HG03139 (cell line): ENCODE measurements at regions not wholly inside any gene's neighbourhood (a gene's known extent, or its start where the extent isn't known, plus 50 kb on each side); places are given as distances from the start of the nearest gene placed in this dataset.
"Not testable (repeated sequence)": the region's sequence is repeated elsewhere in the genome, so short reads cannot be mapped to it uniquely, and the experiment has no call there.

Experiments used
- ATAC-seq: cut with Tn5 transposase; IDR thresholded peaks from one replicate; pipeline ENCODE4 v1.9.1; 2021; ENCODE audit not compliant: unreplicated experiment

- ATAC-seq, result no peak
These were observed 1374.6 kb downstream of the FSCB start for GRCh38 chr14:43132441-43132840.

GRCh38 chr14:43128429-43128828 lies 1378.7 kb downstream of the FSCB start:
- not testable (repeated sequence) for ATAC-seq

GRCh38 chr14:43127874-43128273 lies 1379.2 kb downstream of the FSCB start:
- ATAC-seq, result not testable (repeated sequence)

GRCh38 chr14:43123544-43123943 lies 1383.5 kb downstream of the FSCB start:
- no peak for ATAC-seq

DNA sequence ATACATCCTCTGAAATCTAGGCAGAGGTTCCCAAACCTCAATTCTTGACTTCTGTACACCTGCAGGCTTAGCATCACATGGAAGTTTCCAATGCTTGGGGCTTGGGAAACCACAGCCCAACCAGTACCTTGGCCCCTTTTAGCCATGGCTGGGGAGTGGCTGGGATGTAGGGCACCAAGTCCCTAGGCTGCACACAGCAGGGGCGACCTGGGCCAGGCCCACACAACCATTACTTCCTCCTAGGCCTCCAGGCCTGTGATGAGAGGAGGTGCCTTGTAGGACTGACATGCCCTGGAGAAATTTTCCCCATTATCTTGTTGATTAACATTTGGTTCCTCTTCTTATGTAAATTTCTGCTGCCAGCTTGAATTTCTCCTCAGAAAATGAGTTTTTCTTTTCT lies 1387.4 kb downstream of the FSCB start:
- no peak for ATAC-seq

- no peak for ATAC-seq
These were observed 1390.7 kb downstream of the FSCB start for GRCh38 chr14:43116341-43116740.

DNA sequence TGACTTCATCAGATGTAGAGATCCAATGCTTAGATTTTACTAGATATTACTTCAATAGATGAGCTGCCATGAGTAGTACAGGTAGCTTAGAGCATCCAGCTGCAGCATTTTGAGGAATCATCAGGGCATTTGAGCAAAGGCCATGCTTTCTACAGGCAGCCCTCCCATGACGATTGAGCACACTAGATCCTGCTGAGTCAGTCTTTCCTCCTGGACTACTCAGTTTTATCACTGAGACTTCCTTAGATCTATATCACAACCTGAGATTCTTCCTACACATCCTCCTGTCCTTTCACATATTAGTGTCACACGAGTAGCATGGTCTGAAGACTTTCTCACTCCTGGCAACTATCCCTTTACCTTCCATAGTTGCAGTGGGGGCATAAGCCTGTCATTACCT lies 1401.8 kb downstream of the FSCB start:
- ATAC-seq, result no peak

DNA sequence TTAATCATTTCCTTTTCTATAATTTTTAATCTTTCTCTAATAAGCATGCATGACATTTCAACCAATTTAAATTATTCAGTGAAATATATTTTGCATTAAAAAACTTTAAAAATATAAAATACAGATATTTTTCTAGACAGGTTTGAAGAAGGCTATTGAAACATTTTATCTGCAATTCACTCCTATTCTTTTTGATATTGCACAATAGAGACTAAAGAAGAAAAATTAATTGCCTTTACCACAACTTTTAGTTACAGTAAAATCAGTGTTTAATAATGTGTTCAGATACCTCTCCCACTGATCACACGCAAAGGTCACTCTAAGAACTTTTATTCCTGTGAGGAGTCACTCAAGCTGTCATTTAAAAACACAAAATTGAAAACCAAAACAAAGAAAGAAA lies 1416.7 kb downstream of the FSCB start:
- no peak for ATAC-seq

GRCh38 chr14:43087666-43088065 lies 1419.4 kb downstream of the FSCB start:
- no peak for ATAC-seq

GRCh38 chr14:43085819-43086218 lies 1421.3 kb downstream of the FSCB start:
- ATAC-seq, result no peak

DNA sequence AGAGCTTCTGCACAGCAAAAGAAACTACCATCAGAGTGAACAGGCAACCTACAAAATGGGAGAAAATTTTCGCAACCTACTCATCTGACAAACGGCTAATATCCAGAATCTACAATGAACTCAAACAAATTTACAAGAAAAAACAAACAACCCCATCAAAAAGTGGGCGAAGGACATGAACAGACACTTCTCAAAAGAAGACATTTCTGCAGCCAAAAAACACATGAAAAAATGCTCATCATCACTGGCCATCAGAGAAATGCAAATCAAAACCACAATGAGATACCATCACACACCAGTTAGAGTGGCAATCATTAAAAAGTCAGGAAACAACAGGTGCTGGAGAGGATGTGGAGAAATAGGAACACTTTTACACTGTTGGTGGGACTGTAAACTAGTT lies 1439.7 kb downstream of the FSCB start:
- ATAC-seq, result not testable (repeated sequence)

DNA sequence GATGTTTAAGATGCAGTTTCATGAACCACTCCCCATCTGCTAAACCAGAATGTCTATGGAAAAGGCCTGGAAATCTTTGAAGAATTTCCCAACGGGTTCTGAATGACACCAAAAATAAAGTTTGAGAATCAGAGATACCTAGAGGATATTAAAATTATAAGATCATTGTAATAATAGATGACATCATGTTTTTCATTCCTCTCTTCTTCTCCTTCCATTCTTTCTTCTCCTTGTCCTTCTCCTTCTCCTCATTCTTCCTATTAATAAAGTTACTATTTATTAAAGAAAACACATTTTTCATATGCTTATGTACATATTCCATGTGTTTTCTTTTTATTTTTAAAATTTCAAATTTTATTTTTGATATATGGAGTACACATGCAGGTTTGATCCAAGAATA lies 1449.4 kb downstream of the LRFN5 start:
- no peak for ATAC-seq

GRCh38 chr14:43052897-43053296 lies 1446.2 kb downstream of the LRFN5 start:
- ATAC-seq, result no peak

- ATAC-seq, result no peak
These were observed 1437.2 kb downstream of the LRFN5 start for GRCh38 chr14:43043850-43044249.

GRCh38 chr14:43042408-43042807 lies 1435.7 kb downstream of the LRFN5 start:
- ATAC-seq, result no peak

DNA sequence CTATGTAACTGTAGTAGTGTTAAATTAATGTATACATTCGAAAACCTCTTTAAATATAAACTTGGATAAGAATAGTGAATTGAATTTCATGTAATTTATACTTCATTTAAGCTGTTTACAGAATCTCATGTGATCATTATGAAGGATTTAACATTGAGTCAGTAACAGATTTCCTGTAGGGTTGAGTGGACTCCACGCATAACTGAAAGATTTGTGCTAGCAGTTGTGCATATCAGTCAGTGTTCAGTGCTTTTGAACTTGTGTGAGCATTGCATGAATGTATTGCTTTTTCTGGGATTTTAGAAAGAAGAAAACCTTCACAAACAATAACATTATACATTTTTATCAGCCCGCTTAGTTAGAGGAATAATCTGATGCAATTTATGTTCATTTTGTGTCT lies 1435.3 kb downstream of the LRFN5 start:
- no peak for ATAC-seq

GRCh38 chr14:43041207-43041606 lies 1434.5 kb downstream of the LRFN5 start:
- ATAC-seq, result no peak

GRCh38 chr14:43039881-43040280 lies 1433.2 kb downstream of the LRFN5 start:
- ATAC-seq, result no peak

- no peak for ATAC-seq
These were observed 1424.9 kb downstream of the LRFN5 start for GRCh38 chr14:43031598-43031997.

DNA sequence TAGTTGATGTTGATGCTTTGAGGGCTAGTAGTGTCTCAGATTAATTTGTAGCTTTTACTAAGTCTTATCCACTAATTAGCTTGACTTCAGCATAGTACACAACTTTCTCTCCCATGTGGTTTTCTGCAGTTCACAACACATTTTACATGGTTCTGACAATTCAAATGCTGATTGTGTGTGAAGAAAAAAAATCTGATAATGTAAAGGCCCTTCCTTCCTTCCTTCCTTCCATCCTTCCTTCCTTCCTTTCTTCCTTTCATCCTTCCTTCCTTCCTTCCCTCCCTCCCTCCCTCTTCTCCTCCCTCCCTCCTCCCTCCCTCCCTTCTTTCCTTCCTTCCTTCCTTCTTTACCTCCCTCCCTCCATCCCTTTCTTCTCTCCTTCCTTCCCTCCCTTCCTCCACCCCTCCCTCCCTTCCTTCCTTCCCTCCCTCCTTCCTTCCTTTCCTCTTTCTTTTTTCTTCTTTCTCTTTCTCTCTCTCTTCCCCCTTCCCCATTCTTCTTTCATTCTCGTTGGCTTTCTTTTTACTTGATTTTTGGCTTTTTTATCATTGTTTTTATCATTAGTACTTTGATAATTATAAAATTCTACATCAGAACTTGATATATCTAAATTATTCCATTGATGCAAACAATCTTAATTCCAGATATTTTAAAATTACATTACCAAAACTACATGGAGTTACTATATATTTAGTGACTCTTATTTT lies 1415.6 kb downstream of the LRFN5 start:
- ATAC-seq, result no peak

- ATAC-seq, result no peak
These were observed 1413.2 kb downstream of the LRFN5 start for GRCh38 chr14:43019826-43020225.

DNA sequence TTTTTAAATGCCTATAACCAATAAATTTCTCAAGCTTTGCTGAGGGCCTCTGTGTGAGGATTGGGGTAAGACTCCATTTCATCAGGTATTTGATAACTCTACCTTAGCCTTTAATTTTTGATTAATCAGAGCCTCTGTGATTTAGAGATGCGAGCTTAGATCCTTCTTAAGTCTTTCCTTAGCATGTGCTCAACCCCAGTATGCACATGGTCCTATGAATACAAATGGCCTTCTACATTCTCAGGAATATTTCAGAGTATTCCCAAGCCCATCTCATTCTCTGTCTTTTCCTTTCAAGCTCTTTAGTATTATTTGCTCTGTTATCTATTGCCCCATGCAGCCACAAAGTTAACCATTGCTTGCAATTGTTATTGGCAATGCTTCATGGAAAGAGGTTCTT lies 1407.7 kb downstream of the LRFN5 start:
- no peak for ATAC-seq

DNA sequence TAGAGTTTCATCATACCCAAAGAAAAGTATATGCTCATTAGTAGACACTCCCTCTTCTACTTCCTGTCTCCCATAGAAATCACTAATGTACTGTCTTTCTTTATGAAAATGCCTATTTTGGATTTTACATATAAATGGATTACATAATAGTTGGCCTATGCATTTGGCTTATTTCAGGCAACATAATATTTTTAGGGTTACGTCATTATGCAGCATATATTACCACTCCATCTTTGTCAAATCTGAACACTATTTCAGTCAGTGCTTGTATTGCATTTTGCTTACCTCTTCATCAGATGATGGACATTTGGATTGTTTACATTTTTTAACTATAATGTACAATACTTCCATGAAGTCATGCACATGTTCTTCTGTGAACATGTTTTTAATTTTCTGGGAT lies 1406.1 kb downstream of the LRFN5 start:
- no peak for ATAC-seq
